ENCODE measurements at regions not wholly inside any gene's neighbourhood (a gene's known extent, or its start where the extent isn't known, plus 50 kb on each side); places are given as distances from the start of the nearest gene placed in this dataset.

DNA sequence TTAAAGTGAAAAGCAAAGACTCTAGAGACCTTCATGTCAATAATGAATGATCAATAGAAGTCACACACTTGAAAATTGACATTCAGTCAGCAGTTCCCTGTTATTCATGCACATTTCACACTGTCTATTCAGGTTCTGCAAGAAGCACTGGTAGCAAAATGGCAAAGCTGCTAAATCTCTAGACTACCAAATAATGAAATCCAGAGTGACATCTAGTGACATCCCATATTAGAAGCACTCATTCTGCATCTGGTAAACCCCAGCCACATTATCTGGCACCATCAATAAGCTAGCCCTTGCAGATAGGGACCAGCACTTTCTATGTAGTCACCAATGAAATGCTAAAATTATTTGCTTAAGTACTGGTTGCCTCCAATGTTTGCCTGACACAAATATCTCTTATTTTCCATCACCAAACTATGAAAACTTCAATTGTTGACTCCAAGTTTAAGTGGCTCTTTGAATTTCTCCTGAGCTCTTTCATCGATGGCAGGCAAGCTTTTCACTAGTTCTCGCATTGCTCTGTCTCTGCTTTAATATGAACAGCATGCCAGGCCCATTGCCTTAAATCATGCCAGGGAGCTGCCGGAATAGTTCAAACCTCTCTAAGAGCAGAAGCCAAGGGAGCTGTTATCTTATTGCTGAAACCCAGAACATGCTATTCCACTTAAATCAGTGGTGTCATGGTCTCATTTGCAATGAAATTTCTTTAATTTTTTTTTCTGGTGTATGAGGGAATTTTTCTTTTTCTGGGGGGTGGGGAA is 409.9 kb downstream of the MZT1 start:
- DNase-seq: no peak

- DNase-seq: no peak
These were observed 410.7 kb downstream of the MZT1 start for GRCh38 chr13:72316716-72317115.

- DNase-seq: no peak
These were observed 412.1 kb downstream of the MZT1 start for GRCh38 chr13:72315312-72315711.

- DNase-seq: no peak
These were observed 413.2 kb downstream of the MZT1 start for GRCh38 chr13:72314210-72314609.

GRCh38 chr13:72313546-72313945 is 413.9 kb downstream of the MZT1 start:
- DNase-seq: no peak

DNA sequence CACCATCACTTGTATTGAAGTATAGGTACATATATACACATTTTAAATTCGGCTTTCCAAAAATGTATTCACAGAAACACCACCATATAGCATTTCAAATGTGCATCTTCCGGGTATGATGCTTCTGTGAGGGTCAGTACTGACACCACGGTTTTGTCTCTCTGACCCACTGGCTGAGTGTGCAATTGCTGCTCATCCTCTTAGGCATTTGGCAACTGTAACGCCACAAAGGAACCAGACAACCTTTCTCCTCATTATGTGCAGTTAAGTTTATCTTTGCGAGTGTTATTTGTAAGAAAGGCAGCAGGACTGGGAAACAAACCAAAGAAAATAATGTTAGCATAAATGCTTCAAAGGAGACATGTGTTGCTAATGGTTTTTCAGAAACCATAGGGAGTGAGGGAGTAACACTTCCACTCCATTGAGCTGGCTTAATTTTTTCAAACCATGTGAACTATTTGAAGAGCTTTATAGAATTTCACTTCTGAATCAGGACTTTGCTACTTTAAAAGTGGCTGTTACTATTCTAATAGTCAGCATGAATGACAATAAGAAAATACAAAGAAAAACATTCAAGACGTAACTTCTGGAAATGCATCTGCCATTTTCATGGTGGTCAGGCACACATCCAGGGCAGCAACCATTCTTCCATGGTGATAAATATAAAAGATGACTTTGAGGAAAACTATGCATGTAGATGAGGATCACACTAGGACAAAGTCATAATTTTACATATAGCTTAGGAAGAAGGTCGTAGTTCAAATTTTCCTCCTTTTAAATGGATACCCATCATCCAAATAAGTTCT is 423.3 kb downstream of the MZT1 start:
- no peak for DNase-seq

GRCh38 chr13:72296246-72296645 is 429.2 kb upstream of the DACH1 start:
- no peak for DNase-seq

DNA sequence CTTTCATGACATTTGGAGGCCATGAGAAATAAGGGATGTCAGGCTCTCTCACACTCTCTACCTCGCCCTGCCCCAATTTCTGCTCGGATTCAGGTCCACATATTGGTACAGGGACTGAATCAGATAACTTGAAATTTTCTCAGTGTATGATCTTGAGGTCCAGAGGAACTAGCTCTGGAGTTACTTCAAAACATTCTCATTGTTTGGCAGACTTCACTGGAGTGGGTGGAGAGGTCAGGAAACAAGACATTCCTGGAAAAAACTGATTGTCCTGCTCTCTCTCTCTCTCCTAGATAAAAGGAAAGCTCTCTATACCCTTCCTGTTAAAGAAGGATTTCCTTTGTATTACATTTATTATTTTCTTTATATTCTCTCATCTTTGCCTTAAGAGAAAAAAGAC is 428.1 kb upstream of the DACH1 start:
- DNase-seq: no peak

DNA sequence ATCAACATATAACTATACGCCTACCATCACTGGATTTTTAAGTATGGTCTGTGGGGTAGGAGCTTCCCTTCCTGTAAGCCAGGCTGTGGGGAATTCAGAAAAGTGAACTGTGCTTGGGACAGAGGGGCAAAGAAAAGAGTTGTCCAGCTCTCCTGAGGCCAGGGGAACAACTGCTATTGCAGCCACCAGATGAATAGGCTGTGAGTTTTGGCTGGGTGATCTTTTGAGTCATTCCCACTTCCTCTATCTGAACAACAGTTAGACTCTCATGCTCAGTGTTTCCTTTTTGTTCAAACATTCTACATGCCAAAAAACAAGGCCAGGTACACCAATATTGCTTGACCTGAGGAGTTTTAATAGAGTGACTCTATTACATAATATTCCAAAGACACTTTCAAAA is 426.2 kb upstream of the DACH1 start:
- DNase-seq: no peak

GRCh38 chr13:72290962-72291681 is 424.1 kb upstream of the DACH1 start:
- DNase-seq: no peak

DNA sequence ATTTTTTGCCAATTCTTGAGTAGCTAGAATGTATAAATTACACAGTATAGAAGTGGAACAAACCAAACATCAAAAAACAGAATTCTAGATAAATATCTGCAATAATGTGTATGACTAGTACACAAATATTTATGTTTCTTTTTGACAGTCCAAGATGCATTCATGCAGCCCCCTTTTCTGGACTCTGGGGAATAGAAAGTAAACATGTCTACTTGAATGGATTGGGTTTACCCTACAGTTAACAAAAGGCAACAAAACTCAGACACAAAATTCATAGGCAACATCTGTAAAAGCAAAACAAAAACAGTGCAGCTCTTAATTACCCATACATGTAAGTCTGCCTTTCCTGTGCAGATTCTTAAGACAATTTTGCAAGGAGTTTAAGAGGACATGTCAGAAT is 419.4 kb upstream of the DACH1 start:
- DNase-seq: no peak

DNA sequence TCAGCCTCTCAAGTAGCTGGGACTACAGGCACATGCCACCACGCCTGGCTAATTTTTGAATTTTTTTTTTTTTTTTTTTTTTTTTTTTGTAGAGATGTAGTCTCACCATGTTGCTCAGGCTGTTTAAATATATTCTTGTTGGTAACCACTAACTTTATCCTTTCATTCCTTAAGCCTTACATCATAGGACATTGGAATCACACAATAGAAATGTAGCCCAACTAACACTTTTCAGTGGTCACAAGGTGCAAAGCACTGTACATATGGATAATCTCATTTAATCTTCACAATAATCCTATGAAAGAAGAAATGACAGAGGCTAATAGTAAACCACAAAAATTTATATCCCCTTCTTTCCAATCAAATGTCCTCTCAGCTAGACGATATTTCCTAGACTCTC is 417.8 kb upstream of the DACH1 start:
- no peak for DNase-seq

DNA sequence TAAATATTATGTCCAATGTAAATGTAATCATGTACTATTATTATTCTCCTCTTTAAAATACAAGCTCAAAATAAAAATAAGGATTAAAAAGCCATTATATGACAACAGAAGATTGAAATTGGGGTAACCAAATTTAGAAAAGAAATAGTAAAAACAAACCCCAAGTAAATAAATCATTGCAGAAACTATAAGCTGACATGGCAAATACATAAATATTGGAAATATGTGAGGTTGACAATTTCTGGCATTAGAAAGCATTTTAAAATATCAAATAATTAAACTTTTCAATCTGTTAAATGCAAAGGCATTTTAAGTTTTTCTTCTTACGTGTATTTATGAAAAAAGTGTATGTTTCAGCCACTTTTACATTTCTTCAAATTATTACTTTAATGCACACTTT is 394.7 kb upstream of the DACH1 start:
- no peak for DNase-seq

GRCh38 chr13:72259528-72259927 is 392.5 kb upstream of the DACH1 start:
- DNase-seq: no peak

DNA sequence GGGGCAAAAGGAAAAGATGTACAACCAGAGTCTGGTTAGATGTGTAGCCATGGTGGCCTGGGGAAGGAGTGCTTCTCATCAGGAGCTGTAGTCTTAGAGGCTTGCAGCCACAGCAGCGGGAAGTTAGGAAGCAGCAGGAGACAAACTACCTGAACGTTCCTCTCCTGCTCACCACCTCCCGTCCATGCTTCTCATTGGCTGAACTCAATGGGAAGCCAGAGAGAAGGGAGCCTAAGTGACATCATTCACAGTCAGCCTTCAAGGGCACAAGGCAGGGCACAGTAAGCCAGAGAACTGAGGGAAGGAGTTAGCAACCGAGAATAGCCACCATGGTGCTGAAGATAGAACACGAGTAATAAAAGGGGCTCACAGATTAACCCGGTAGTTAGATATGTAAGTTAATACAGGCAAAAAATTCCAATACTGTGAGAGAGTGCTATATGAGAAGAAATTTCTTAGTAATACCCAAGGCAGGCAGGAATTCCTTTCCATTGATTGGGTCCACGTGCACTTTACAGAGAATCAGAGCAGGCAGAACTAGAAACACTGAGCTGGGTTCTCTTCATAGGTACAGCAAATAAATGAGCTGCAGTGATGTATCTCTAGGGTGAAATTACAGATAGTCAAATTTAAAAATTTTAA is 391.5 kb upstream of the DACH1 start:
- DNase-seq: no peak

DNA sequence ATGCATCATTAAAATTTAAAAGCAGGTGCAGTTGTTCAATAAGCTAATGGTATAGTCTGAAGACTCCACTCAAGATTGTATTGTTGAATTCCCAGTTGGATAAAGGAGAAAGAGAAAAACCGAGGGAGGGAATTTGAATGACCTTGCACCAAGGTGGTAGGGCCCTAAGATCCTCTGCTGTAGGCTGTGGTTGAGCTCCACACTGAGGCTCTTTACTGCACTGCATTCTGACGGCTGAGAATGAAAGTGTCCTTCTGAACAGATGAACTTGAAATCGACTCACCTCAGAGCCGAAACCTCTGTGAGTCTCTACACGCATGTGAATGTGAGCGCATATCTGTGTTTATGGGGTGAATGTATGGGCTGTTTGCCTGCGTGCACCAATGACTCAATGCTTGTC is 388.9 kb upstream of the DACH1 start:
- no peak for DNase-seq

DNA sequence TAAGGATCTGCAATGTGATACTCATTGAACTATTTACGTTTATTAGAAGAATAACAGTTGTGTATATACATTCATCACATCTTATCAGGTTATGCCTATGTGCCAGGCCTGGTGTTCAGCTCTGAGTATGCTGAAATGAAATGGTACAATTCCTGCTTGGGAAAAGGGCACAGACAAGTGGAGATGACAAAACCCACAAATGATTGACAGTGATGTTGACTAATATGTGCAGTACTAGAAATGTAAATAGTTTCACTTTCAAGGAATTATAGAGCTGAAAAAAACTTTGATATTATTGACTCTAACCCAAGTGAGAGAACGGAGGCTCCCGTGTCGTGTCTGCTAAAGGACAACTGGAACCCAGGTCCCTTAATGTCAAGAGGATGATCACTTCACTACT is 386.8 kb upstream of the DACH1 start:
- DNase-seq: no peak

- no peak for DNase-seq
These were observed 379.4 kb upstream of the DACH1 start for GRCh38 chr13:72246396-72246795.

GRCh38 chr13:72244788-72245187 is 377.8 kb upstream of the DACH1 start:
- DNase-seq: no peak

DNA sequence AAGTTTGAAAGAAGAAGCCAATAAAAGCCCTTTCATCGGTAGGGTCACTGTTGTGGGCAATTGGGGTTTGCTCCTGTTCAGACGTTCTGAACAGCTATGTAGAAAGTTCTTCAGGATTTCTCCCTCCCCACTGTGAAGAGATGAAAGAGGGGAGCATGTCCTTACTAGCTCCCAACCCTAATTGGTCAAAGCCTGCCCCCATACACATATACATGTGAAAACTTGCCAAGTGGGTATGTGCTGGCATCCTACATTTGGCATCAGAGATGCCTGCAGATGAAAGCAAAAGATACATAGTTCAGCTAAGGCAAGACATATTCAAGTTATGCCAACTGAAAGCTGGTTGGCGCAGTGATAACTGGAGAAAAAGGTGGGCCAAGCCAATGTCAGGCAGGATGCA is 363.1 kb upstream of the DACH1 start:
- no peak for DNase-seq

DNA sequence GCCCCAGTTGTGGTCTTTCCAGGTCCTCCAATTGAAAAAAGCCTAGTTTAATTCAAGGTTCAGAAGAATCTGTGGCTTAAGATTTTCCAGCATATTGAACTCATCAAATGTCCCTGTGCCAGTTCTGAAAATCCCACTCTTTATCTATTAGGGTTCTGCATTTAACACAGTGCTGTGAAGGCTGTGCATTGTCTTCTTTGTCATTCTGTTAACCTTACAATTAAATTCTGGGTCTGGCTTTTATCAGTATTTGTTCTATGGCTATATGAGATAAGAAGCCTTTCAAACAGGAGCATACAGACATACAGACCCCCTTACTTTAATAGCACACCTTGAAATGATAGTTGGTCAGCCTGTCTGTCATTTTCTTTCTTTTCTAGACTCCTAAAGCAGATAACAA is 362.1 kb upstream of the DACH1 start:
- no peak for DNase-seq

- no peak for DNase-seq
These were observed 354.4 kb upstream of the DACH1 start for GRCh38 chr13:72221276-72221962.

GRCh38 chr13:72218966-72219365 is 352.0 kb upstream of the DACH1 start:
- no peak for DNase-seq
